Prostate gland (tissue), 2 donors: ENCODE measurements at regions not wholly inside any gene's neighbourhood (a gene's known extent, or its start where the extent isn't known, plus 50 kb on each side); places are given as distances from the start of the nearest gene placed in this dataset.

Experiments
- DNase-seq: peaks from one replicate; pipeline ENCODE4 v3.0.0-alpha.2; 2019; ENCODE audit warnings: low spot score
- H3K27ac ChIP-seq, 2 donors: fragments of 200-600 bp; sonication (generic); 2 replicates each; pipeline ENCODE4 v1.5.1; 2017 to 2019
- H3K27me3 ChIP-seq: fragments of 200-600 bp; sonication (generic); replicated peaks from 2 replicates; pipeline ENCODE4 v1.5.1; 2019; ENCODE audit not compliant: insufficient read depth
- H3K36me3 ChIP-seq, 2 donors: fragments of 200-600 bp; sonication (generic); 1 replicate in 1 of 2; 2 replicates in 1 of 2; pipeline versions ENCODE4 v1.5.1 to v1.8.1; 2017 to 2019
- H3K4me1 ChIP-seq: fragments of 200-600 bp; sonication (generic); replicated peaks from 2 replicates; pipeline ENCODE4 v1.5.1; 2019
- H3K4me3 ChIP-seq, 2 donors: fragments of 200-600 bp; sonication (generic); 2 replicates each; pipeline ENCODE4 v1.5.1; 2017 to 2019
- H3K9me3 ChIP-seq: fragments of 200-600 bp; sonication (generic); 2 replicates; pipeline ENCODE4 v1.5.1; 2017
- POLR2A ChIP-seq: fragments of 450-650 bp; IDR thresholded peaks from one replicate; pipeline ENCODE4 v1.6.1; 2016; ENCODE audit warnings: antibody characterized with exemption, mild to moderate bottlenecking
- POLR2AphosphoS5 ChIP-seq: sonication (generic); formaldehyde crosslinking; IDR thresholded peaks from one replicate; pipeline ENCODE4 v1.6.1; 2017; ENCODE audit warnings: antibody characterized with exemption
- WGBS: methylation state at CpG from one replicate; pipeline ENCODE4 v1.1.5; 2018; 5-methylcytosine and 5-hydroxymethylcytosine counted together
- intact Hi-C: fragments of 100-400 bp; cut with DNase I; formaldehyde crosslinking; loops from one replicate; pipeline ENCODE4 v1.14.2; 2022
- TF ChIP-seq, protein P1 (sequence below), 4 experiments: fragments of 200-600 bp in 2 of 4; fragments of 450-650 bp in 2 of 4; sonication (generic) in 2 of 4; IDR thresholded peaks; 1 replicate in 3 of 4; 2 replicates in 1 of 4; pipeline ENCODE4 v1.5.1; 2016 to 2019; ENCODE audit warnings: antibody characterized with exemption in 4 of 4, mild to moderate bottlenecking in 2 of 4, moderate library complexity in 2 of 4

DNA sequence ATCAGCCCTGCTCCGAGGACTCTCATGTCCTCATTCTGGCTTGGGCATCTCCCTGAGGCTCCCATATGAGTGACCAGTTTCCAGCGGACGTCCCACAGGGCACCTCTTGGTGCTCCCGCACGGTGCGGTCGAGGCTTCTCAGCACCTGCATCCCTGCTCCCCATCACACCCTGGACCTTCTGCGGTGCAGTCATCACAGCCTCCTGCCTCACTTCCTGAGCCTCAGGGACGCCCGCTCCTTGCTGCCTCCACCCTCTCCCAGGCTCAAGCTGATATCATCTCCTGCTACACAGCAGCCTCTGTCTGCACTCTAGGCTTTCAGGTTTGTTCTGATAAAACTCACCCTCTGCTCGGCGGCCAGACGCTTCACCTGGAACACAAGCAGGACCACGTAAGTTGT, 185.0 kb downstream of the TMEM18 start:
- intact Hi-C loops = no loop called here
- TF ChIP-seq, protein P1, sequence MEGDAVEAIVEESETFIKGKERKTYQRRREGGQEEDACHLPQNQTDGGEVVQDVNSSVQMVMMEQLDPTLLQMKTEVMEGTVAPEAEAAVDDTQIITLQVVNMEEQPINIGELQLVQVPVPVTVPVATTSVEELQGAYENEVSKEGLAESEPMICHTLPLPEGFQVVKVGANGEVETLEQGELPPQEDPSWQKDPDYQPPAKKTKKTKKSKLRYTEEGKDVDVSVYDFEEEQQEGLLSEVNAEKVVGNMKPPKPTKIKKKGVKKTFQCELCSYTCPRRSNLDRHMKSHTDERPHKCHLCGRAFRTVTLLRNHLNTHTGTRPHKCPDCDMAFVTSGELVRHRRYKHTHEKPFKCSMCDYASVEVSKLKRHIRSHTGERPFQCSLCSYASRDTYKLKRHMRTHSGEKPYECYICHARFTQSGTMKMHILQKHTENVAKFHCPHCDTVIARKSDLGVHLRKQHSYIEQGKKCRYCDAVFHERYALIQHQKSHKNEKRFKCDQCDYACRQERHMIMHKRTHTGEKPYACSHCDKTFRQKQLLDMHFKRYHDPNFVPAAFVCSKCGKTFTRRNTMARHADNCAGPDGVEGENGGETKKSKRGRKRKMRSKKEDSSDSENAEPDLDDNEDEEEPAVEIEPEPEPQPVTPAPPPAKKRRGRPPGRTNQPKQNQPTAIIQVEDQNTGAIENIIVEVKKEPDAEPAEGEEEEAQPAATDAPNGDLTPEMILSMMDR (IDR thresholded peaks at IDR 0.05) = no peak
- TF ChIP-seq POLR2AphosphoS5 (no peak), POLR2A (no peak)

DNA sequence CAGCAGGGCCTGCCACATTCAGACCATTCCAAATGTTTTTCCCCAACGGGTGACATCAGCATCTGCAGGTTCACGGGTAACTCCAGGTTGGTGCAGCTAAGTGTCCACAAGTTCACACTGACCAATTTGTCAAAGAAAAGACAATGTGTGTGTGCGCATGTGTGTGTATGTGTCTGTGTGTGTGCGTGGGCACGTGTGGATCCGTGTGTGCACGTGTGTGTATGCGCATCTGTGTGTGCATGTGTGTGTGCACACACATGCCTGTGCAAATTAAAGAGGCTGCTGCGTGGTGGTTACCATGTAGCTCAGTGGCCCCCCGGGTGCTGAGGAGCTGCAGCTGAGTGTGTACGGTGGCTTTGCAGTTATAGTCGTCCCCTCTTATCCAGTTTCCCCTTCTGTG, 187.4 kb downstream of the TMEM18 start:
- Histone ChIP-seq H3K4me3 (no peak overlapping the region), H3K27ac (no peak overlapping the region), H3K4me1 (no peaks in the 10 kb centered on the region), H3K9me3 (no peaks in the 10 kb centered on the region), H3K36me3 (no peaks in the 10 kb centered on the region), H3K27me3 (peaks cover 2% of the 10 kb centered on the region)
- intact Hi-C loops = no loop called here
- WGBS = 92% methylated on average over 12 of the region's 12 CpGs
- no peak for DNase-seq
- TF ChIP-seq, protein P1 (IDR thresholded peaks at IDR 0.05) = no peak
- TF ChIP-seq POLR2A = no peak
- TF ChIP-seq POLR2AphosphoS5 = no peak

More for the DNA sequence above, 185.0 kb downstream of the TMEM18 start:
- H3K27me3 ChIP-seq = peaks cover 2% of the 10 kb centered on the region
- no peaks in the 10 kb centered on the region for H3K4me1 ChIP-seq
- H3K9me3 ChIP-seq = no peaks in the 10 kb centered on the region
- no peak overlapping the region for H3K4me3 ChIP-seq
- no peak overlapping the region for H3K27ac ChIP-seq
- DNase-seq = no peak
- WGBS = 67% methylated on average over 14 of the region's 14 CpGs
- H3K36me3 ChIP-seq = no peaks in the 10 kb centered on the region

DNA sequence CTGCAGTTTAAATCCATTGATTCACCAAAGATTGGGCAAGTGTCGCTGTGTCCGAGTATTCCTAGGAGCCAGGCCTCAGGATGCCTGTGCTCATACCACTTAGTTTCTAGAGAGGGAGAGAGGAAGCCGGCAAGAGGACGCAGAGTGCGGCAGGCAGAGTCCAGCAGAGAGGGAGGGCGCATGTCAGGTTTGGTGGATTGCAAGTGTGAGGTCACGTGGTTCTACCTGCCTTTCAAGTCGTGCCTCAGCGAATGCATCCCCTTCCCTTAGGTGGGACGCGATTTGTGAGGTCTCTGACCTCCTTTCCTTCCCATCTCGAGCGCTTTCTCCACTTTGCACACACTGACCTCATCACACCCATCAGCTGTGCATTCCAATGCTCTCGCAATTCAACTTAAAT, 188.1 kb downstream of the TMEM18 start:
- H3K9me3 ChIP-seq = no peaks in the 10 kb centered on the region
- DNase-seq = no peak
- H3K36me3 ChIP-seq = no peaks in the 10 kb centered on the region
- no peak overlapping the region for H3K27ac ChIP-seq
- no peaks in the 10 kb centered on the region for H3K4me1 ChIP-seq
- H3K27me3 ChIP-seq = peaks cover 2% of the 10 kb centered on the region
- intact Hi-C loops = no loop called here
- WGBS = 74% methylated on average over 14 of the region's 14 CpGs
- no peak overlapping the region for H3K4me3 ChIP-seq
- TF ChIP-seq POLR2A = no peak
- TF ChIP-seq, protein P1 (IDR thresholded peaks at IDR 0.05) = no peak
- no peak for TF ChIP-seq POLR2AphosphoS5

DNA sequence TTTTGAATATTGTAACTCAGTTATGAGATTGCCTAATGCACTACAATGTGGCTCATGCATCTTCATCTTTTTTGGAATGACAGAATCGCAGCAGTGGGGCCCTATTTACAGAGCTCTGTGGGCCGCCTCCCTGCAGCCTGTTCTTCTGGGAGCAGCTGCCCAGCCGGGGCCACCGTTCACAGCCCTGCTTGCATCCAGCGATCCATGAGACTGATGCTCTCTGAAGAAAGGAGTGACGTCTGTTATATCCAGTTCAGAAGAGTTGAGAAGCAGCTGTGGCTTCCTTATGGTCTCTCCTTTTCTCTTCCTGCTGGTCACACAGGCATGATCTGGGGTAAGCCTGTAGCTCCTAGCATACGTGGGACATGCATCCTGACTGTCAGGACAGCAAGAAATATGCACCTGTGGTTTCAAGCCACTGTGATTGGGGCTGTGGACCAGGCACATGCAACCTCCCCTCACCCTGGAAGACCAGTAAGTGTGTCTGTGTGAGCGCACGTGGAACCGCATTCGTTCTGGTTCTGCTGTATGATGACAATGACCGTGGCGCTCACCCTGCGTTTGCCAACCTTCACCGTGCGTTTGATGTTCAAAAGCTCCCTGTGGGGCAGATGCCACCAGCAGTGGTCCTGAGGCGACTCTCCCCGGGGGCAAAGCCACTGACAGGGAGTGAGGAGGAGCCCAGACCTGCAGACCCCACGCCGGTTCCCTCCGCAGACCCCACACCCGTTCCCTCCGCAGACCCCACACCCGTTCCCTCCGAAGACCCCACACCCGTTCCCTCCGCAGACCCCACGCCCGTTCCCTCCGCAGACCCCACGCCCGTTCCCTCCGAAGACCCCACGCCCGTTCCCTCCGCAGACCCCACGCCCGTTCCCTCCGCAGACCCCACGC, 189.8 kb downstream of the TMEM18 start:
- intact Hi-C loops = no loop called here
- Histone ChIP-seq H3K4me1 (no peaks in the 10 kb centered on the region), H3K27me3 (no peaks in the 10 kb centered on the region), H3K27ac (no peak overlapping the region), H3K4me3 (no peak overlapping the region), H3K9me3 (no peaks in the 10 kb centered on the region), H3K36me3 (no peaks in the 10 kb centered on the region)
- no peak for DNase-seq
- TF ChIP-seq POLR2AphosphoS5 = no peak
- TF ChIP-seq, protein P1 (IDR thresholded peaks at IDR 0.05) = no peak
- no peak for TF ChIP-seq POLR2A
- WGBS = 89% methylated on average over 23 of the region's 40 CpGs

DNA sequence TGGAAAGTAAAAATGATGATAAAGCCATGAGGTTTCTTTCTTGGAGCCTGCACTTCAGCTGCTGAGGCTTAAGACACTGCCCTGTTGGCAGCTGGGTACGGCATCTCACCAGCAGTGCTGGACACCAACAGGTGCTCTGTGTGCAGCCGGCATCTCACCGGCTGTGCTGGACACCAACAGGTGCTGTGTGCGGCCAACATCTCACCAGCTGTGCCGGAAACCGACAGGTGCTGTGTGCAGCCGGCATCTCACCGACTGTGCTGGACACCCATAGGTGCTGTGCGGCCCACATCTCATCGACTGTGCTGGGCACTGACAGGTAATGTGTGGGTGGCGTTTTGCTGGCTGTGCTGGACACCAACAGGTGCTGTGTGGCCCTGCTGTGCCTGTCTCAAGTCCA, 190.8 kb downstream of the TMEM18 start:
- 90% methylated on average over 11 of the region's 11 CpGs for WGBS
- no peaks in the 10 kb centered on the region for H3K4me1 ChIP-seq
- intact Hi-C loops = no loop called here
- TF ChIP-seq, protein P1 (IDR thresholded peaks at IDR 0.05) = no peak
- no peak for TF ChIP-seq POLR2A
- TF ChIP-seq POLR2AphosphoS5 = no peak
- no peaks in the 10 kb centered on the region for H3K27me3 ChIP-seq
- H3K9me3 ChIP-seq = no peaks in the 10 kb centered on the region
- H3K27ac ChIP-seq = no peak overlapping the region
- no peak for DNase-seq
- no peak overlapping the region for H3K4me3 ChIP-seq
- no peaks in the 10 kb centered on the region for H3K36me3 ChIP-seq
